IPS-18a (cell line): ENCODE measurements at regions not wholly inside any gene's neighbourhood (a gene's known extent, or its start where the extent isn't known, plus 50 kb on each side); places are given as distances from the start of the nearest gene placed in this dataset.

Experiments used
- H3K27ac ChIP-seq: one replicate; pipeline ENCODE4 v1.5.1; 2013; ENCODE audit warnings: low read length
- H3K27me3 ChIP-seq: one replicate; pipeline ENCODE4 v1.6.1; 2013; ENCODE audit warnings: mild to moderate bottlenecking, low read length; ENCODE audit not compliant: control insufficient read depth, insufficient read depth
- H3K36me3 ChIP-seq: one replicate; pipeline ENCODE4 v1.6.1; 2013; ENCODE audit warnings: low read depth, low read length; ENCODE audit not compliant: control insufficient read depth
- H3K4me1 ChIP-seq: one replicate; pipeline ENCODE4 v1.6.1; 2013; ENCODE audit warnings: low read depth, low read length; ENCODE audit not compliant: control insufficient read depth
- H3K4me3 ChIP-seq: one replicate; pipeline ENCODE4 v1.5.1; 2013; ENCODE audit warnings: low read length
- H3K9ac ChIP-seq: one replicate; pipeline ENCODE4 v1.6.1; 2013; ENCODE audit warnings: mild to moderate bottlenecking, low read length, moderate library complexity
- H3K9me3 ChIP-seq: one replicate; pipeline ENCODE4 v1.6.1; 2013; ENCODE audit warnings: low read depth, low read length; ENCODE audit not compliant: control insufficient read depth

DNA sequence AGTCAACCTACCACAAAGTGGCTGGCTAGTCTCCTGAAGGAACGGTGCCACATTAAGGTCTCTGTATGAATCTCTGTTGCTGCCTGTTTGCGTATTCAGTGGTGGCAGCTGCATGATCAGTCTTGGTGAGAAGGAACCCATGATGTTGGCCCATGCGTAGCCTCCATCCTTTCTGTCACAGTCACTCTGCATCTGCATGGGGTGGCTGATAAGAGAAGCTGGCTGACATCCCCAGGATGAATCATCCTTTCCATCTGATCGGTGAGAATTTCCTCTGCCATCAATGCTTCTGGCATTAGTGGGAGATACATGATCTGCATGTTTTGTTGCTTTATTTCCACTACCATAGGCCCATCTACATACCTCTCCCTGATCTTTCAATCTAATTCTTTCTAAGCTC is 199.0 kb upstream of the NECTIN1 start:
- Histone ChIP-seq H3K27me3 (no peaks in the 10 kb centered on the region), H3K27ac (no peak overlapping the region), H3K4me1 (no peaks in the 10 kb centered on the region), H3K9ac (no peak overlapping the region), H3K36me3 (no peaks in the 10 kb centered on the region), H3K4me3 (no peak overlapping the region), H3K9me3 (no peaks in the 10 kb centered on the region)

DNA sequence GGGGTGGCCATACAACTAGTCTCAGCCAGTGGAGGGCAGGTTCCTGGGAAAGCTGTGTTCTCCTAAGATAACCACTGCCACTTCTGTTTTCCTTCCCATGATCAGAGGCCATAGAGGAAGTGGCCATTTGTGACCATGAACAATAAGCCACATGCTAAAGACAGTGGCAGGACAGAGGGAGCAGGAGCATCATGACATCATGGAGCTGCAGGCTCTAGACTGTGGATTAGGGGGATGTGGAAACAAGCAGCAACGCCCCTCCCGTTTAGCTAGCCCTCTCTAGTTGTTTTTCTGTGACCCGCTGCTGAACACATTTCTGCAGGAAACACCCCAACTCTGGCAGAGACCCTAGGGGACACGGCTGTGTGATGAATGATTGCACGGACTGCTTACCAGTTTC is 195.0 kb upstream of the NECTIN1 start:
- Histone ChIP-seq H3K27me3 (no peaks in the 10 kb centered on the region), H3K4me1 (no peaks in the 10 kb centered on the region), H3K9ac (no peak overlapping the region), H3K36me3 (no peaks in the 10 kb centered on the region), H3K4me3 (no peak overlapping the region), H3K9me3 (no peaks in the 10 kb centered on the region), H3K27ac (no peak overlapping the region)

DNA sequence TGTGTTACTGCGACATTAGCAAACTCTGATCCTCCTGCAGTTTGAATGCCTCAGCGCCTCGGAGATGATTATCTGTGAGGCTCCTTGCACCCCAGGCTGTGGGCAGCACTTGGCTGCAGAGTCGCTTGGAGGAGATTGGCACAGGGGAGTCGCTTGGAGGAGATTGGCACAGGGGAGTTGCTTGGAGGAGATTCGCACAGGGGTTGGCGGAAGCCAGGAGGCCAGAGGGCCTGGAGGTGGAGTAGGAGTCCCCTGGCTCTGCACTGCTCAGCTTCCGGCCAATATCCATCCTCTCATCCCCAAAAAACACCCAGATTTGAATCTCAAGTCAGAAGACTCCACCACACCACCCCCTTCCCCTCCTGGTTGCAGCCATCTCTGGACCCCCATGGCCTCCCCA is 192.6 kb upstream of the NECTIN1 start:
- Histone ChIP-seq H3K36me3 (no peaks in the 10 kb centered on the region), H3K4me3 (no peak overlapping the region), H3K9me3 (no peaks in the 10 kb centered on the region), H3K4me1 (no peaks in the 10 kb centered on the region), H3K27me3 (no peaks in the 10 kb centered on the region), H3K9ac (no peak overlapping the region), H3K27ac (no peak overlapping the region)

DNA sequence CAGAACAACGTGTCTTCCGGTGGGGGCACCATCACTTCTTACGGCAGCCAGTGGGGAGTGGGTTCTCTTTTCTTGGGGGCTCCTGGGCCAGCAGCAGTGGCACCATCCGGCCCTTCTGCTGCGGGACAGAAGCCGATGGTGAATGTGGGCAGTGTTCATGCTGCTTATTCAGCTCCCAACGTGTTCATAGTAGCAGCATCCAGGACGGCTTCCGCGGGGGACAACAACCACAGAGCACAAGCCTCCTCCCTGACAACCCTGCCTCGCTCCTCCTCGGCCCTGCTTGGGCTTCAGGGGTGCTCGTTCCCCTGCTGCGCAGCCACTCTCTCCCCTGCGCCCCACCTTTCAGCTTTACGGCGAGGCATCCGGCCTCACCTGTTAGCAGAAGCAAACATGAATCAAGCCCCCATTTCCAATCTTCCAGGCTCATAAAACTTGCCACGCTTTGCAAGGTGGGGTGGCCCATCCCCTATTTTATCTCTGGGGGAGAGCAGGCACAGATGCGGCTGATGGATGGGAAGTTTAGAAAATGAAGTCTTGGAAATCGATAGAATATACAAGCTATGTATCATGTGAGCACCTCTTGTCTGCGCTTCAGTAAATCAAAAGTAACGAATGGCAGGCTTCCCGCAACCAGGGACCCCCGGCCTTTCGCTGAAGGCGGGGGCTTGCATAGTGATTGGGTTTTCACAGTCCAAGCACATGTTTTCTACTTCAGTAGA is 191.8 kb upstream of the NECTIN1 start:
- H3K36me3 ChIP-seq: no peaks in the 10 kb centered on the region
- H3K4me1 ChIP-seq: no peaks in the 10 kb centered on the region
- no peaks in the 10 kb centered on the region for H3K9me3 ChIP-seq
- H3K9ac ChIP-seq: no peak overlapping the region
- no peak overlapping the region for H3K27ac ChIP-seq
- no peak overlapping the region for H3K4me3 ChIP-seq
- H3K27me3 ChIP-seq: no peaks in the 10 kb centered on the region

DNA sequence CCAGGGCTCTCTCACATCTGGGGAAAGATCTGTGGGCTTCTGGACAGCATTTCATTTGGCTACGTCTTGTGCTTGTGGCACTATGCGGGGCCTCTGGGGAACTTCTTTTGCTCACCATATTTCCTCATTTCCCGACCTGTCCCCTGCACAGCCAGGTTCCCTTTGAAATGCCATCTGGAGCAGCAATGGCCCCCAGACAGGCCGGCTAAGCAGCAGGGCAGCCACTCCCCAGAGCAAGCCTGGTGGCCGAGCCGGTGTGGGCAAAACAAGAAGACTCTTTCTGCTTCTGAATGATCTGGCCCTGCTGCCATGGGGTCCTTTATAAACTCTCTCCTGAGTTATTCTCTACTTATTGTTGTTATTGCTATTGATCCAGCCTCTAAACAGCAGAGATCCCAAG is 190.7 kb upstream of the NECTIN1 start:
- Histone ChIP-seq H3K9ac (no peak overlapping the region), H3K4me3 (no peak overlapping the region), H3K27me3 (no peaks in the 10 kb centered on the region), H3K36me3 (no peaks in the 10 kb centered on the region), H3K9me3 (no peaks in the 10 kb centered on the region), H3K4me1 (no peaks in the 10 kb centered on the region), H3K27ac (no peak overlapping the region)

DNA sequence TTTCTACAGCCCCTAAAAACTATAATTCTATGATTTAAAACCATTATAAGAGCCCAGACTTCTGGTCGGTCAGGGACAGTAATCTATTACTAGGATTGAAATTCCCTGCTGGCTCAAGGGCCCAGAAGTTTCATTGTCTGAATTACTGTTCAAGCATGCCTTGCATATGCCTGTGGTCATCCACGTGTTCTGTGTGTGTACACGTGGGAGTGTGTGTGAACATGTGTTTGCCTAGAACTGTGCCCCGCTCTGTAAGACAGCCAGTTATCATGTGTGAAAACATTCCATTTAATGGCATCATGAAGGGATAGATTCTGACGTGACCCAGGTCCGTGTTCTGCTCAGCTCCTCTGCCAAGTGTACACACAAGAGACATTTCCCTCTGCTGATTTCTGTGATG is 189.3 kb upstream of the NECTIN1 start:
- H3K4me3 ChIP-seq: no peak overlapping the region
- H3K4me1 ChIP-seq: no peaks in the 10 kb centered on the region
- H3K9ac ChIP-seq: no peak overlapping the region
- no peaks in the 10 kb centered on the region for H3K27me3 ChIP-seq
- no peaks in the 10 kb centered on the region for H3K9me3 ChIP-seq
- no peak overlapping the region for H3K27ac ChIP-seq
- H3K36me3 ChIP-seq: no peaks in the 10 kb centered on the region

DNA sequence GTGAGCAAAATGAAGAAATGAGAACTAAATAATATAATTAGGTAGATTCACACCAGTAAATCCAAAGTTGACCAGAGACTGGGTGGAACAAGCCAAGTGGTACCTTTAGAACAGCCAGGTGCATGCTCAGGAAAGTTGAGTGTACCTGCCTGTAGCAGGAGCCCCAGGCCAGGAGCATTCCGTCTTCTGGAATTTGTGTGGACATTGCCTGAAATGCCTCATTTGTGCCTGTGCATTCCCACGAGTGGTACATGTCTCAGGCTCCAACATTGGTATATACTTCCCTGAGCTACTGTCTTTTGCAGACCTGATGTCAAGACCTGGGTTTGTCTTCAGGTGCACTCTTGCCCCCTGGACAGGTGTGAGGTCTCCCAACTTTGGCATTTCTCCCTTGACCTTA is 187.6 kb upstream of the NECTIN1 start:
- H3K9me3 ChIP-seq: no peaks in the 10 kb centered on the region
- H3K4me1 ChIP-seq: no peaks in the 10 kb centered on the region
- H3K27me3 ChIP-seq: no peaks in the 10 kb centered on the region
- no peak overlapping the region for H3K9ac ChIP-seq
- H3K36me3 ChIP-seq: no peaks in the 10 kb centered on the region
- no peak overlapping the region for H3K27ac ChIP-seq
- H3K4me3 ChIP-seq: no peak overlapping the region

DNA sequence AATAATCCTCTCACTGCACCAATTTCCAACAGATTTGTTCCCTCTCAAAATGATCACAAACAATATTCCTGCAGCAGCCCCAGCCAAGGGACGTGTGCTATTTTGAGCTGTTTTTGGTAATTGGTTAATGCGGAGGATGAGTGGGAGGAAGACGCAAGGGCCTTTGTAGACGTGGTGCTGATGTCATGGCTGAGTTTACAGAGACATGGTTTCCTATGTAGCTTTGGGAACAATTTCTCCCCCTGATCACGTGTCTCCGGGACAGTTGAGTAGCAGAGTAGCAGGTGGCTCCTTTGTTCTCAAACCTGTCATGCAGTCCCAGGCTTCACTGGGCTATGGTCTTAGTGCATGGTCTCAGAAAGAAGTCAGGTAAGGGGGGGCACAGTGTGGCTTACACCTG is 183.2 kb upstream of the NECTIN1 start:
- H3K36me3 ChIP-seq: no peaks in the 10 kb centered on the region
- H3K9ac ChIP-seq: no peak overlapping the region
- H3K4me3 ChIP-seq: no peak overlapping the region
- no peak overlapping the region for H3K27ac ChIP-seq
- peaks cover 6% of the 10 kb centered on the region for H3K4me1 ChIP-seq
- no peaks in the 10 kb centered on the region for H3K9me3 ChIP-seq
- H3K27me3 ChIP-seq: no peaks in the 10 kb centered on the region

DNA sequence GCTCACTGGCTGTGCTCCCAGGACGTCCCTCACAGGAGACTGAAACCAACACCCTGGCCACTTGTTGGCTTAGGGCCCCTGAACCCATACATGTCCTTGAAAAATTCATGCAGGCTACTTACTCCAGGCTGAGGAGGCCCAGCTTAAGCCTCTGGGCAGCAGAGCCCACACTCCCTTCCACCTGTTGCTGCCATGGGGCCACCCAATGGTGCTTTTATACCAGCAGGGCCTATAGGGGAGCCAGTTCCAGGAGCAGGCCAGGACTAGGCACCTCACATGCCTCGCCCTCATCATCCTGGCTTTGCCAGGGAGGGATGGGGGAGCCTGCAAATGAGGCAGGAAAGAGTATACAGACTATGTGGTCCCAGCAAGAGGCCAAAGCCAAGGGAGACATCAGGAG is 181.7 kb upstream of the NECTIN1 start:
- Histone ChIP-seq H3K9me3 (no peaks in the 10 kb centered on the region), H3K27me3 (no peaks in the 10 kb centered on the region), H3K9ac (no peak overlapping the region), H3K36me3 (no peaks in the 10 kb centered on the region), H3K27ac (no peak overlapping the region), H3K4me1 (peaks cover 6% of the 10 kb centered on the region), H3K4me3 (no peak overlapping the region)

DNA sequence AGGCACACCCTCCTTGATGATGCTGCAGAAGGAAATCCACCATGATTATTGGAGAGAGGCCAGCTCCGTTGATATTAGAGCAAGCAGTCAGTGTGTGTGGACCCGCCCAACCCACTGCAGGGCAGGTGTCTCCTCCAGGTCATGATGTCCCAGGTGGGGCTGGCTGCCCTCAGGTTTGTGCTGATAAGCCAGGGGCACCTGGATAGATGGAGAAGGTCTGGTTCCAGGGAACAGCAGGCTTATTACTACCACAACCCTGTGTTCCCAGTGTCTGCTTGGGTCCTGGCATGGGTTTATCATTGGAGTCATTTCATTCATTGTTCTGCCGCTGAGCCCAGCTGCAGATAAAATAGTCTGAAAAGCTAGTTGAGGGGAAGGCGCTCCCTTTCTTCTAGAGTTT is 181.1 kb upstream of the NECTIN1 start:
- Histone ChIP-seq H3K4me3 (no peak overlapping the region), H3K9ac (no peak overlapping the region), H3K27ac (no peak overlapping the region), H3K27me3 (no peaks in the 10 kb centered on the region), H3K4me1 (peaks cover 6% of the 10 kb centered on the region), H3K9me3 (no peaks in the 10 kb centered on the region), H3K36me3 (no peaks in the 10 kb centered on the region)

DNA sequence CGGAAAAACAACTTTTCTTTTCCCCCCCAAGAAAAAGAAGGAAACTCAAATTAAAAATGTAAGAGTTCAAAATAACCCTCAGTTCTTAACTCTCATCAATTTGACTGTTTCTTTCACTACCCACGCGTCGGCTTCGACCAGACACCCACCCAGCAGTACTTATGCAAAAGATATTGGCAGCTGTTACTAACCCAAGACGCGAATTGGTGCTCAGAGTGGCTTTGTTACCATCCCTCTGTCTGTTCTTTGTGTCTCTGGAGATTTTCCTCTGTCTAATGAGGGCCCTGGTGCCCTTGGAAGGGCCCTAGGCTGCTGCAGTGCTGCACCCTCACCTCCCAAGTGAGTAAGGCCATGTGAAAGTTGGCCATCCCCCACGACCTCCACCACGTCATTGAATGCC is 180.5 kb upstream of the NECTIN1 start:
- Histone ChIP-seq H3K9ac (no peak overlapping the region), H3K27me3 (no peaks in the 10 kb centered on the region), H3K9me3 (no peaks in the 10 kb centered on the region), H3K4me3 (no peak overlapping the region), H3K36me3 (no peaks in the 10 kb centered on the region), H3K27ac (no peak overlapping the region), H3K4me1 (peaks cover 6% of the 10 kb centered on the region)

DNA sequence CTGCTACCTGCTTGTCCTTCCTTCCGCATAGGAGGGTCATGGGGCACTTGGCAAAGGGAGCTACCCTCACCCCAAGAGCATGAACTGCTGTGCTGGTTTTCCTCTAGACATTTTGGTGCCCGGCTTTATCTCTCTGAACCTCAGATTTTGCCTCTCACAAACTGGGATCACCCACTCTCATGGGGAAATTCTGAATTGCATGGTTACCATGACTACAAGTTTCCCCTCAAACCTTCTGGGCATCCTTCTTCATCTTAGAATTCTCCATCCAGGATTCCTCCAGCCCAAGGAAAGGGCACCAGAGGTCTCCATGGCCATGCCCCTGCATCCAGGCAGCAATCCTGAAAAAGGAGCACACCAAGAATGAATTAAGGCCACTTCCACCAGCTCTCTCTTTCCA is 180.1 kb upstream of the NECTIN1 start:
- Histone ChIP-seq H3K9ac (no peak overlapping the region), H3K9me3 (no peaks in the 10 kb centered on the region), H3K4me3 (no peak overlapping the region), H3K4me1 (peaks cover 6% of the 10 kb centered on the region), H3K36me3 (no peaks in the 10 kb centered on the region), H3K27me3 (no peaks in the 10 kb centered on the region), H3K27ac (no peak overlapping the region)
